ENCODE measurements at regions not wholly inside any gene's neighbourhood (a gene's known extent, or its start where the extent isn't known, plus 50 kb on each side); places are given as distances from the start of the nearest gene placed in this dataset.

DNA sequence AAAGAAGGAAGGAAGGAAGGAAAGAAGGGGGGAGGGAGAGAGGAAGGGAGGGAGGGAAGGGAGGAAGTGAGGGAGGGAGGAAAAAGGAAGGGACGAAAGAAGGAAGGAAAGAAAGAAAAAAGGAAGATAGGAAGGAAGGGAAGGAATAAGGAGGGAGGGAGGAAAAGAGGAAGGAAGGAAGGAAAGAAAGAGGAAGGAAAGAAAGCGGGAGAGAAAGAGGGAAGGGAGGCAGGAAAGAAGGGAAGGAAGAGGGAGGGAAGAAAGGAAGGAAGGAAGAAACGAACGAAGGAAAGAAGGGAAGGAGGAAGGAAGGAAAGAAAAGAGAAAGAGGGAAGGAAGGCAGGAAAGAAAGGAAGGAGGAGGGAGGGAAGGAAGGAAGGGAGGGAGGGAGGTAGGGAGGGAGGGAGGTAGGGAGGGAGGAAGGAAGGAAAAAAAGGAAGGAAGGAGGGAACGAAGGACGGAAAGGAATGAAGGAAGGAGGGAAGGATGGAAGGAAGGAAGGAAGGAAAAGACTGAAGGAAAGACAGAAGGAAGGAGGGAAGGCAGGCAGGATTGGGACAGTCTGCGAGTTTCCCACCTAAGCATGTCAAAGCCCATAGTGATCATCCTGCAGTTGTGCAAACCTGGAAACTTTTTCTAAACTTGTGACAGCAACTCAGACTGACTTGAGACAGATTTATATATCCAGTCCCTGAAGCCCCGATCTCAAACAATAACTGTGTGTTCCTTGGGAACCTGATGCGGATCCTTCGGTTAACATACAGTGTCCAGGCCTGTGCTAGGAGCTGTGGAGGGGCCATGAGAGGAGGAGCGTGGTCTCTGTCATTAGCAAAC is 59.8 kb upstream of the IYD start:
- Histone ChIP-seq H4K20me1 (ENCODE audit: insufficient read depth) (no peaks in the 10 kb centered on the region), H3K27ac (ENCODE audit: low read depth, low read length) (no peak overlapping the region), H3K4me1 (ENCODE audit: control insufficient read depth in 1 of 2, insufficient read depth in 2 of 2, low read length in 2 of 2) (no peaks in the 10 kb centered on the region), H2AFZ (ENCODE audit: low read depth, low read length, poor library complexity, severe bottlenecking) (no peak overlapping the region), H3K4me2 (ENCODE audit: low read length) (no peak overlapping the region), H3K9me2 (ENCODE audit: insufficient read depth) (no peaks in the 10 kb centered on the region), H3K79me2 (ENCODE audit: insufficient read depth, low read length) (no peaks in the 10 kb centered on the region), H3K36me3 (ENCODE audit: control insufficient read depth in 1 of 2, insufficient read depth in 2 of 2, low read length in 2 of 2) (no peaks in the 10 kb centered on the region), H3K4me3 (replicated peaks in 1 of 2; ENCODE audit: low read depth in 1 of 2, low read length in 2 of 2) (no peak overlapping the region), H3K9me3 (ENCODE audit: control insufficient read depth in 1 of 2, insufficient read depth in 1 of 2, low read depth in 1 of 2, low read length in 2 of 2) (no peaks in the 10 kb centered on the region), H3K27me3 (ENCODE audit: insufficient read depth, low read length) (no peaks in the 10 kb centered on the region), H3K9ac (ENCODE audit: low read length) (no peak overlapping the region)
- ATAC-seq (no peak), DNase-seq (ENCODE audit: low read depth, low spot score) (no peak)
- ChIA-PET CTCF (no interaction called here), RAD21 (ENCODE audit: low non-redundant PET in 1 of 2, low total read pairs in 2 of 2, uncharacterized antibody in 2 of 2, unreplicated experiment in 2 of 2) (no interaction called here), POLR2A (no interaction called here)
- intact Hi-C loops (cut with micrococcal nuclease), result no loop called here
- TF ChIP-seq CBX3 (IDR thresholded peaks at IDR 0.05; ENCODE audit: low read depth) (no peak), CEBPB (IDR thresholded peaks at IDR 0.05; ENCODE audit: low read depth) (no peak), SIN3A (IDR thresholded peaks at IDR 0.05; ENCODE audit: low read depth) (no peak), TCF7L2 (IDR thresholded peaks at IDR 0.05; ENCODE audit: borderline replicate concordance, extremely low read depth, insufficient read depth, insufficient read length) (no peak)
- TF ChIP-seq, protein P1, sequence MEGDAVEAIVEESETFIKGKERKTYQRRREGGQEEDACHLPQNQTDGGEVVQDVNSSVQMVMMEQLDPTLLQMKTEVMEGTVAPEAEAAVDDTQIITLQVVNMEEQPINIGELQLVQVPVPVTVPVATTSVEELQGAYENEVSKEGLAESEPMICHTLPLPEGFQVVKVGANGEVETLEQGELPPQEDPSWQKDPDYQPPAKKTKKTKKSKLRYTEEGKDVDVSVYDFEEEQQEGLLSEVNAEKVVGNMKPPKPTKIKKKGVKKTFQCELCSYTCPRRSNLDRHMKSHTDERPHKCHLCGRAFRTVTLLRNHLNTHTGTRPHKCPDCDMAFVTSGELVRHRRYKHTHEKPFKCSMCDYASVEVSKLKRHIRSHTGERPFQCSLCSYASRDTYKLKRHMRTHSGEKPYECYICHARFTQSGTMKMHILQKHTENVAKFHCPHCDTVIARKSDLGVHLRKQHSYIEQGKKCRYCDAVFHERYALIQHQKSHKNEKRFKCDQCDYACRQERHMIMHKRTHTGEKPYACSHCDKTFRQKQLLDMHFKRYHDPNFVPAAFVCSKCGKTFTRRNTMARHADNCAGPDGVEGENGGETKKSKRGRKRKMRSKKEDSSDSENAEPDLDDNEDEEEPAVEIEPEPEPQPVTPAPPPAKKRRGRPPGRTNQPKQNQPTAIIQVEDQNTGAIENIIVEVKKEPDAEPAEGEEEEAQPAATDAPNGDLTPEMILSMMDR (IDR thresholded peaks at IDR 0.05 in 2 of 3, conservative IDR thresholded peaks at IDR 0.05 in 1 of 3; ENCODE audit: borderline replicate concordance in 1 of 3, insufficient read depth in 1 of 3, low read depth in 2 of 3, low read length in 2 of 3), result no peak
- TF ChIP-seq, protein P2, sequence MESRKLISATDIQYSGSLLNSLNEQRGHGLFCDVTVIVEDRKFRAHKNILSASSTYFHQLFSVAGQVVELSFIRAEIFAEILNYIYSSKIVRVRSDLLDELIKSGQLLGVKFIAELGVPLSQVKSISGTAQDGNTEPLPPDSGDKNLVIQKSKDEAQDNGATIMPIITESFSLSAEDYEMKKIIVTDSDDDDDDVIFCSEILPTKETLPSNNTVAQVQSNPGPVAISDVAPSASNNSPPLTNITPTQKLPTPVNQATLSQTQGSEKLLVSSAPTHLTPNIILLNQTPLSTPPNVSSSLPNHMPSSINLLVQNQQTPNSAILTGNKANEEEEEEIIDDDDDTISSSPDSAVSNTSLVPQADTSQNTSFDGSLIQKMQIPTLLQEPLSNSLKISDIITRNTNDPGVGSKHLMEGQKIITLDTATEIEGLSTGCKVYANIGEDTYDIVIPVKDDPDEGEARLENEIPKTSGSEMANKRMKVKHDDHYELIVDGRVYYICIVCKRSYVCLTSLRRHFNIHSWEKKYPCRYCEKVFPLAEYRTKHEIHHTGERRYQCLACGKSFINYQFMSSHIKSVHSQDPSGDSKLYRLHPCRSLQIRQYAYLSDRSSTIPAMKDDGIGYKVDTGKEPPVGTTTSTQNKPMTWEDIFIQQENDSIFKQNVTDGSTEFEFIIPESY (IDR thresholded peaks at IDR 0.05; ENCODE audit: extremely low read depth, insufficient replicate concordance, low read length), result no peak
- no TSS peak for BruUV-seq (replicated peaks)

All from HCT116 (cell line).